Naive thymus-derived CD8-positive, alpha-beta T cell (primary cell): ENCODE measurements at regions not wholly inside any gene's neighbourhood (a gene's known extent, or its start where the extent isn't known, plus 50 kb on each side); places are given as distances from the start of the nearest gene placed in this dataset.
A peak's percentile ranks its signal among the peaks of the same experiment; 100 is the strongest.

ENCODE experiments used
- ATAC-seq, 2 donors: fragments of 150-1000 bp; cut with Tn5 transposase in 1 of 2; sonication (Bioruptor Pico), chemical (Tn5 transposase) in 1 of 2; 1 replicate in 1 of 2; 2 replicates in 1 of 2; pipeline ENCODE4 v1.10.0; 2021; ENCODE audit warnings: mild to moderate bottlenecking in 2 of 2, moderate library complexity in 2 of 2
- POLR2A ChIA-PET: fragments of 350-600 bp; sonication (Branson Sonifier 250); formaldehyde crosslinking; loops from one replicate; lab custom pipeline; 2021; ENCODE audit warnings: antibody characterized with exemption; lab: Charles Lee
- DNase-seq, 10 donors: peaks; one replicate each; pipeline versions ENCODE4 v3.0.0 to v3.0.0-alpha.2; 2020 to 2022
- H3K27ac Mint-ChIP-seq, 10 donors: one replicate each; pipeline ENCODE4 v1.8.0; 2020 to 2022; ENCODE audit warnings: mild to moderate bottlenecking in 10 of 10, mixed read lengths in 10 of 10, moderate library complexity in 4 of 10, inconsistent platforms in 1 of 10
- H3K27me3 Mint-ChIP-seq, 5 donors: one replicate each; pipeline ENCODE4 v1.8.0; 2021 to 2022; ENCODE audit warnings: mixed read lengths in 5 of 5
- H3K36me3 Mint-ChIP-seq, 3 donors: one replicate each; pipeline ENCODE4 v1.8.0; 2020 to 2022; ENCODE audit warnings: mixed read lengths in 3 of 3, mild to moderate bottlenecking in 2 of 3, inconsistent platforms in 1 of 3
- H3K4me1 Mint-ChIP-seq, 4 donors: one replicate each; pipeline ENCODE4 v1.8.0; 2021 to 2022; ENCODE audit warnings: mixed read lengths in 4 of 4
- H3K4me3 Mint-ChIP-seq, 10 donors: one replicate each; pipeline ENCODE4 v1.8.0; 2020 to 2022; ENCODE audit warnings: mild to moderate bottlenecking in 10 of 10, mixed read lengths in 10 of 10, moderate library complexity in 6 of 10, inconsistent platforms in 1 of 10
- H3K9me3 Mint-ChIP-seq, 9 donors: one replicate each; pipeline ENCODE4 v1.8.0; 2020 to 2022; ENCODE audit warnings: mixed read lengths in 9 of 9, mild to moderate bottlenecking in 3 of 9, inconsistent platforms in 1 of 9, moderate library complexity in 1 of 9

DNA sequence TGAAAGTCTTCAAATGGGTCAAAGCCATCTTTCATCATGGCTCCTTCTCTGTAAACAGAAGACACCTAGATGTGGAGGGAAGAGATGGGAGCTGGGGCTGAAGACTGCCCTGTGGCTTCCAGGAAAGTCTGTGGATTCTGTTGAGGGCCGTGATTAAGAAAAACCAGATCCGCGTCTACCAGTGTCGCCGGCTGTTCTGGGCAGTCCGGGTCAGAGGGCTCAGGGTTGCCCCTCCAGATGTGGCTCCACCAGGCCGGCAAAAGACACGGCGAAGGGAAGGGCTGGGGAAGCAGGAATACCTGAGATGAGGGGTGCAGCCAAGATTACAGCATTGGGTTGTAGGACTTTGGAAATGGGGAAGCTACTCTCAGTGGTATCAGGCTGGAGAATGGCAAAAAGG is 162.6 kb downstream of the RHOU start:
- peaks cover 0 to 2% (median 0%) of the 10 kb centered on the region in 3 donors for H3K36me3 Mint-ChIP-seq
- POLR2A ChIA-PET: no interaction called here
- H3K4me1 Mint-ChIP-seq: peaks cover 0 to 5% (median 1%) of the 10 kb centered on the region in 4 donors
- H3K4me3 Mint-ChIP-seq: no peak overlapping the region
- H3K27ac Mint-ChIP-seq: no peak overlapping the region
- H3K27me3 Mint-ChIP-seq: peaks cover 0 to 10% (median 0%) of the 10 kb centered on the region in 5 donors
- no peaks in the 10 kb centered on the region for H3K9me3 Mint-ChIP-seq
- no peak for DNase-seq
- no peak for ATAC-seq

DNA sequence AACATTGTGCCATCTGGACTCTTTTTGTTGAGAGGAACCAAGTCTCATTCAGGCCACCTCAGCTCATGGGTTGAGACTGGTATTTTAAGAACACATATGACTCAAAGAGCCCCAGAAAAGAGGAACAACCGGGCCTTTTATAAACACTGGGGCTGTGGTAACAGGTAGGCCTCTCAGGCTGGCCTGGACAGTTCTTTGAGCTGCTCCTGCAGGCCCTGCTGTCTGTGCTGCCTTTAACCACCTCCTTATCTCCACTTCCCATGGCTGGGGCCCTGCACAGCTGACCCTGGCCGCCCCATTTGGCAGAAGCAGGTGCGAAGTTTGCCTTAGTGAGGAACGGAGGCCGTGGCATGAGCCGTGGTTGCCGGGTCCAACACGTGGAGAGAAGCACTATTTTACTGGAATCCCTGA is 163.3 kb downstream of the RHOU start:
- no peak for ATAC-seq
- Mint-ChIP-seq H3K9me3 (no peaks in the 10 kb centered on the region), H3K4me3 (no peak overlapping the region), H3K27me3 (peaks cover 0 to 10% (median 0%) of the 10 kb centered on the region in 5 donors), H3K27ac (no peak overlapping the region), H3K36me3 (no peaks in the 10 kb centered on the region), H3K4me1 (peaks cover 0 to 5% (median 1%) of the 10 kb centered on the region in 4 donors)
- DNase-seq: no peak
- POLR2A ChIA-PET: interaction anchor here (0.6 kb wide), 1 partner anchor 356 kb away, joined by 3 read pairs; no protein-coding TSS in a partner anchor

DNA sequence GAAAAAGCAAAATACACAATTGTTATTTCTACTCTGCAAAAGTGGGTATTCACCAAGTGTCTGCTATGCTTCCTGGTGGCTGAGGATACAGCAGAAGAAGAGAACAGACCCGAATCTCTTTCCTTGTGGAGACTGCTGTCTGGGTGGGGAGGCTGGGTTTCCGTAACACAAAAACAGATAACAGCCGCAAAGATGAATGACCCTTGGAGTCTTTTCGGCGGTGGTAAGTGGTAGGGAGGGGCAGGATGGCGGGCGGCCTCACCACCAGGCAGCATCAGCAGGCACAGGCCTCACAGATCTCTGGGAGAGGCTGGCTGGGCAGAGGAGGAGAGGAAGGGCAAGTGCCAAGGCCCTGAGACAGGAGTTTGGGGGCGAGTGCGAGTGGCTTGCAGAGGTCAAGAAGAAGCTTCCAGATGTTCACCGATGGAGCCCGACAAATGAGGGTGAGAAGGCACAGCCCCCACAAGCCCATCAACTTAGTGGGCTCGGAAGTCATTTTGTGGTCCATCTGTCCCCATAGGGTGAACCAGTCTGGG is 164.2 kb downstream of the RHOU start:
- peak overlapping the region in 1 of 10 donors; percentile 65 for H3K27ac Mint-ChIP-seq
- POLR2A ChIA-PET: no interaction called here
- no peak overlapping the region for H3K4me3 Mint-ChIP-seq
- ATAC-seq (no peak), DNase-seq (no peak)
- peaks cover 0 to 10% (median 0%) of the 10 kb centered on the region in 5 donors for H3K27me3 Mint-ChIP-seq
- H3K4me1 Mint-ChIP-seq: peaks cover 0 to 5% (median 1%) of the 10 kb centered on the region in 4 donors
- no peaks in the 10 kb centered on the region for H3K9me3 Mint-ChIP-seq
- no peaks in the 10 kb centered on the region for H3K36me3 Mint-ChIP-seq

DNA sequence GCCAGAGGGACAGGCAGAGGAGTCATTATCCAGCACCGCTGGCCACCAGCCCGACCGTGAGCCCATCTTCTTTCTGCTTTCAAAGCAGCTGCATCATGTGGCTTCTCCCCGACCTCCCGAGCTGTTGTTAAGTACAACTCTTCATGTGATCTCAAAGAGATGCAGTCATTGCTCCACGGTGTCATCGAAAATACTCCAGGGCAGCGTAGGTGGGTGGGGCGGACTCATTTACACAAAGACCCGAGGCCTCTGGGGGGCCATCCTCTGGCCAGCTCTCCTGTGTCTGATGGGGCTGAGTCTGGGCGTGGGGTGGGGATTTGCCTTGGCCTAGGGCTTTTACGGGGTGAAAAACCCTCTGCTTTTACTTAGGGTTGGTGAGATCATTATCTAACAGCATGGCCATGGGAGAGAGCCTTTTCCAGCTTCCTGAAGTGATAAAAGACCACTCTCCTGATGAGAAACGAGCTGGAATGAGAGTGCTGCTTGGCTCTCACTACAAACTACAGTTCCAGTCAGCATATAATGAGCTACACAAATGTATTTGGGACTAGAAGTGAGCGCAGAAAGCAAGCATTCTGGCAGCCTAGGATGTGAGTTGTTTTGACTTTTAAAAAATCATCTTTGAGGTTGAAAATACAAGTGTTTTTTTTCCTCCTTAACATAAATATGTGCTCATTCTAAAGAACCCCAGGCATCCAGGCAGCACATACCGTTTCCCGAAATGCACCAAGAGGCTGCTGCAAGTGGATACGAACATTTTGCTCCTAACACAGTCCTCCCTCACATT is 165.0 kb downstream of the RHOU start:
- peaks cover 0 to 10% (median 0%) of the 10 kb centered on the region in 5 donors for H3K27me3 Mint-ChIP-seq
- no peak for ATAC-seq
- no peak for DNase-seq
- H3K4me1 Mint-ChIP-seq: peaks cover 0 to 5% (median 1%) of the 10 kb centered on the region in 4 donors
- no peak overlapping the region for H3K4me3 Mint-ChIP-seq
- no peaks in the 10 kb centered on the region for H3K9me3 Mint-ChIP-seq
- peak overlapping the region in 1 of 10 donors; percentile 7 for H3K27ac Mint-ChIP-seq
- POLR2A ChIA-PET: no interaction called here
- H3K36me3 Mint-ChIP-seq: no peaks in the 10 kb centered on the region

DNA sequence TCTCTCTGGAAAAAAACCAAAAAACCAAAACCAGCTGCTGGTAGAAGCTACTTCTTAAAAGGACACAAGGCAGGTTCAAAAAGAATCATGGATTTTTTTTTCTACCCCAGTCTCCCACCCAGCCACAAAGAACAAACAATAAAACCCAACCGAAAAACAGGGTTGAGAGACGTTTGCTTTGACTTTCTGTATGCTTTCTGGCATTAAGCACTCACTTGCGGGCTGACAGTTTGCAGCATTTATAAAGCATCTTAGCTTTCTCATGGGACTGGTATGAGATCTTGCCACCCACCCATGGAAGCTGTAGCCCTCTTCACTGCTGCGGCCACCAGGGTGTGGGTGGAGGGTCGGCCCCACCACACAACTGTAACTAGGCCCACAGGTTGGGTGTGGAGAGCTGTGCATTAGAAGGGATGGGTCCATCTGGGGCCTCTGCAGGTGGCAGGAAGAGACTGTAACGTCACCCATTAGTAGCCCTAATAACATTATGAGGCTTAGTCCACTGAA is 165.7 kb downstream of the RHOU start:
- no peaks in the 10 kb centered on the region for H3K36me3 Mint-ChIP-seq
- H3K27ac Mint-ChIP-seq: no peak overlapping the region
- POLR2A ChIA-PET: no interaction called here
- H3K27me3 Mint-ChIP-seq: peaks cover 0 to 10% (median 0%) of the 10 kb centered on the region in 5 donors
- no peaks in the 10 kb centered on the region for H3K9me3 Mint-ChIP-seq
- peaks cover 0 to 5% (median 1%) of the 10 kb centered on the region in 4 donors for H3K4me1 Mint-ChIP-seq
- no peak for ATAC-seq
- no peak overlapping the region for H3K4me3 Mint-ChIP-seq
- DNase-seq: no peak

DNA sequence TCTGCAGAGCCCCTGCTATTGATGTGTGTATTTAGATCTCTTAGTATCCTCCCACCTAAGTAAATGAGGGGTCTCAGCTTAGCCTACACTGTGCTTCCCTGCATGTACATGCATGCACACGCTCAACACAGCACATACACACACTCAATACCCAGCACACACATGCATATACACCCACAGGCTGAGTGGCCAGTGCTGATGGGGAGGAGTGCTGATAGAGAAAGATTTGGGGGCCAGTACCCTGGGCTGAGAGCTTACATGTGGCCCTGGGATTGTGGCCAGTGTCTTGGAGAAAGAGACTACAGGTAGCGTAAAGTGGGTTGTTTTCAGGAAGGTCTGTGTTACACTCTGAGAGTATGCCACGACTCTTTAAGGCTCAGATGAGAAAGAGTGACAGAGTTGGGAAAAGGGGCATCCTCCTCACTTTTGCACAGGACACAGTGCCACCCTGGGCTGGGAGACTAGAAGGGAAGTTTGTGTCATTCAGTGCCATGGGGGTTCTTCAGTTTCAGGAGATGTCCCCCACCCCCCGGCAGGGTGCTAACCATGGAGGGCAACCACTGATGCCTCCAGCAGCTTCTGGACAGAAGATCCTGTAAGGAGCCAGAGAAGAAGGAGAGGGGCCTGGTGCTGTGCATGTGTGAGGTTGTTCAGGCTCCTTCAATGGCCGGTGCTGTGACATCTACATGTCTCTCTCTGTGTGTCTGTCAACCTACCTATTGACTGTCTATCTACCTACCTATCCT is 166.8 kb downstream of the RHOU start:
- H3K27ac Mint-ChIP-seq: no peak overlapping the region
- peaks cover 0 to 2% (median 0%) of the 10 kb centered on the region in 9 donors for H3K9me3 Mint-ChIP-seq
- POLR2A ChIA-PET: no interaction called here
- H3K4me1 Mint-ChIP-seq: peaks cover 0 to 5% (median 1%) of the 10 kb centered on the region in 4 donors
- DNase-seq (no peak), ATAC-seq (no peak)
- H3K27me3 Mint-ChIP-seq: peaks cover 0 to 10% (median 0%) of the 10 kb centered on the region in 5 donors
- no peak overlapping the region for H3K4me3 Mint-ChIP-seq
- H3K36me3 Mint-ChIP-seq: no peaks in the 10 kb centered on the region

DNA sequence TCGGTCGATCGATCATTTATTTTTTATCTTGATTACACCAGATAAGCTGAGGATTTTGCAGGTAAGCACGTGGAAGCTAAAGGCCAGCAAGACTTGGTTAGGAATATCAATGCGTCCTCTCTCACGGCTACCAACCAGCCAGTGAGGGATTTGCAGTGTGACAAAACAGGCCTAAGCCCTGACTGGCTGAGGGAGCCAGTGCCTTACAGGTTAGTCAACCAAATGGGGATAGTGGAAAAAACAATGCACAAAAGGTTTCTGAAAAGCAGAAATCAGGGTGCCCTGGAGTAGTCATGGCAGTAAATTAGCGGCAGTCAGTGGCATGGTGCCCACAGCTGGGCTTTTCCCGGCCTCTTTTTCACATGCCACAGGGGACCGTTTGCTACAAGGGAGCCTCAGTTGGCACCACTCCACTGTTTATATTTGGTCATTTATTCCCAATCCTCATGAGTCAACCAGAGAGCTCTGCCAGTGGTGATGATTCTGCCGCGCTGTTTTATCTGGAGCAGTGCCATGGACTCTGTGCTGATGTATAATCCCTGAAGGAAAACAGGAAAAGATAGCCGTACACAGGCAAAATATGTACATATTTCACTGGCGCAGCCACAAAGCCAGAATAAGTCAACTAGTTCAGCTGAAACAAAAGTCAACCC is 167.6 kb downstream of the RHOU start:
- H3K27ac Mint-ChIP-seq: no peak overlapping the region
- DNase-seq (no peak), ATAC-seq (no peak)
- H3K9me3 Mint-ChIP-seq: peaks cover 0 to 6% (median 0%) of the 10 kb centered on the region in 9 donors
- no peak overlapping the region for H3K4me3 Mint-ChIP-seq
- no peaks in the 10 kb centered on the region for H3K36me3 Mint-ChIP-seq
- peaks cover 0 to 3% (median 1%) of the 10 kb centered on the region in 4 donors for H3K4me1 Mint-ChIP-seq
- POLR2A ChIA-PET: no interaction called here
- H3K27me3 Mint-ChIP-seq: peaks cover 0 to 5% (median 0%) of the 10 kb centered on the region in 5 donors

DNA sequence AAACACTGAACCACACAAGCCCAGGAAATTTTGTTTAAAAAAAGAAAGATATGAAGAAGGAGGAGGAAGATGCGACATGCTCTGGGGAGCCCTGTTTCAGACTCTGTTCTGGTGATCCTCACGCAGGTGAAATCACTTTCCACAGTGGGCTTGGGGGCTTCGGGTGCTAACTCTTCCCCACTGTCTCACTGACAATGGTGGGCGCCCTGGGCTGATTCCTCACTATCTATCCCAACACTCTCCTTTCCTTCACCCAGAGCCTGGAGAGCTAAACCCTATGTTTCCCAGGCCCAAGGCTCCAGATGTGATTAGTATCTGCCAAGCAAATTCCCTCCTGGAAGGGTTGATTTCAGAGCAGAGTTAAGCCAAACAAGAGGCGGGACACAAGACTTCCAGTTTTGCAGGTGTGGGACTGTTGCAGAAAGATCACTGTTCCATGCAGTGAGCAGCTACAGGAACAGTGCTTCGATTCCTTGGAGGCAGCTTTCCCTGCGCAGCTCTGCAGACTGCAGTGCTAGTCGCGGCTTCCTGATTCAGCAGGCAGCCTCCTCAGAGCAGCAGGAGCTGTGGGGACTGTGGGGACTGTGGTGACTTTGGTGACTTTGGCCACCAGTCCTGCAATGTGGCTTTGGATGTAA is 168.3 kb downstream of the RHOU start:
- H3K36me3 Mint-ChIP-seq: no peaks in the 10 kb centered on the region
- no peak overlapping the region for H3K27ac Mint-ChIP-seq
- peaks cover 0 to 5% (median 0%) of the 10 kb centered on the region in 5 donors for H3K27me3 Mint-ChIP-seq
- DNase-seq (no peak), ATAC-seq (no peak)
- POLR2A ChIA-PET: no interaction called here
- H3K4me1 Mint-ChIP-seq: peaks cover 0 to 3% (median 1%) of the 10 kb centered on the region in 4 donors
- peaks cover 0 to 7% (median 0%) of the 10 kb centered on the region in 9 donors for H3K9me3 Mint-ChIP-seq
- no peak overlapping the region for H3K4me3 Mint-ChIP-seq

DNA sequence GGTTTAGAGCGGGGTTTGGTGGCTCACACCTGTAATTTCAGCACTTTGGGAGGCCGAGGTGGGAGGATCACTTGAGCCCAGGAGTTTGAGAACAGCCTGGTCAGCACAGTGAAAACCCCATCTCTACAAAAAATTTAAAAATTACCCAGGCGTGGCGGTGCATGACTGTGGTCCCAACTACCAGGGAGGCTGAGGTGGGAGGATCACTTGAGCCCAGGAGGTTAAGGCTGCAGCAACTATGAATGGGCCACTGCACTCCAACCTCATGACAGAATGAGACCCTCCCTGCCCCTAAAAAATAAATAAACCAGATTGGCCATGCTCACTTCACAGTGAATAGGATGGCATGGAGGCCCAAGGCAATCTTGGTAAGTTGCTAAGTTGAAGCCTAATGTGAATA is 168.9 kb downstream of the RHOU start:
- POLR2A ChIA-PET: no interaction called here
- Mint-ChIP-seq H3K27me3 (peaks cover 0 to 5% (median 0%) of the 10 kb centered on the region in 5 donors), H3K4me3 (no peak overlapping the region)

DNA sequence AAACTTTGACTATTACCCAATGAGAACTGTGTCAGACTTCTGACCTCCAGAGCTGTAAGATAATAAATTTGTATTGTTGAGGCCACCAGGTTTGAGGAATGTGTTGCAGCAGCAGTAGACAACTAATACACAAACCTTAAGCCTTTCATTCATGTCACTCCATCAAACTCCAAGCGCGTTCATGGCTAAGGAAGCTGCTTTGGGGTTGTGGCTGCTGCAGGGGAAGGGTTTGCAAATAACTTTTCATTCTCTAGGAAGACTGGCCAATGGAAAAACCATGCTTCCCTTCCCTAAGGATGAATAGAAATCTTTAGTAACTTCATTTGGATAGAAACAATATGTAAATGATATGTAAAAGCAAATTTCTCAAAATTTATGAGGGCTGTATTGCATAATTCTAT is 170.4 kb downstream of the RHOU start:
- ATAC-seq (no peak), DNase-seq (no peak)
- H3K27ac Mint-ChIP-seq: no peak overlapping the region
- no peak overlapping the region for H3K4me3 Mint-ChIP-seq
- peaks cover 0 to 3% (median 0%) of the 10 kb centered on the region in 3 donors for H3K36me3 Mint-ChIP-seq
- H3K4me1 Mint-ChIP-seq: no peaks in the 10 kb centered on the region
- POLR2A ChIA-PET: no interaction called here
- peaks cover 0 to 10% (median 2%) of the 10 kb centered on the region in 9 donors for H3K9me3 Mint-ChIP-seq
- H3K27me3 Mint-ChIP-seq: no peaks in the 10 kb centered on the region

More for the DNA sequence above, 168.9 kb downstream of the RHOU start:
- peaks cover 0 to 10% (median 2%) of the 10 kb centered on the region in 9 donors for H3K9me3 Mint-ChIP-seq
- H3K4me1 Mint-ChIP-seq: peaks cover 0 to 3% (median 0%) of the 10 kb centered on the region in 4 donors
- ATAC-seq: no peak
- DNase-seq: no peak
- no peak overlapping the region for H3K27ac Mint-ChIP-seq
- H3K36me3 Mint-ChIP-seq: peaks cover 0 to 3% (median 0%) of the 10 kb centered on the region in 3 donors

DNA sequence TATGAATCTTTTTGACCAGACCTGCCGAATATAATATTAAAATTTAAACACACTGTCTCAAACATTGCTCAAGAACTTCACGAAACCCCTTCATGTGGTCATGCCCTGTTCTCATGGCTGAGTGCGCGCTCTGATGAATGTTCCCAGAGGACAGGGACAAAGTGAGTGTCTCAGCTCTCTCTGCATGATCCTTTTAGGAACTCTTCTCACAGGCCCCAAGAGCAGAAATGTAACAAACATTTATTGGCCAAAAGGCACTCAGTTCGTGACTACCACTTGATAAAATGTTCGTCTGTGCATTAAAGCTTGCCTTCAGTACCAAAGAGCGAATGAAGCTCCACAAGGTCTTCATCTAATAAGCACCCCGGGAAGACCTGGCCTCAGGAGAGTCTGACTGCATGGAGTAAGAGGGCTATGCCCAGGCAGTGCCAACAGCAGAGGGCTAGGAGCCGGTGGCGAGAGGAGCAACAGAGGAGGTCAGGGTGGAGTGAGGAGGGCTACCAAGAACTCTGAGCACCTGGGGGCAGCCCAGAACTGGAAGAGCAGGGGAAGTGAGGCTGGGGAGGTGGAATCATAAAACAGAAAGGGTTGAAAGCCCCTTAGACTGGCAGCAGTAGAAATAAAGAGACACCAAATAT is 171.1 kb downstream of the RHOU start:
- DNase-seq: no peak
- Mint-ChIP-seq H3K4me1 (no peaks in the 10 kb centered on the region), H3K4me3 (no peak overlapping the region), H3K36me3 (peaks cover 0 to 3% (median 0%) of the 10 kb centered on the region in 3 donors), H3K27ac (no peak overlapping the region), H3K27me3 (no peaks in the 10 kb centered on the region), H3K9me3 (peaks cover 0 to 10% (median 2%) of the 10 kb centered on the region in 9 donors)
- POLR2A ChIA-PET: no interaction called here
- no peak for ATAC-seq
